GM18907 (cell line): ENCODE measurements at regions not wholly inside any gene's neighbourhood (a gene's known extent, or its start where the extent isn't known, plus 50 kb on each side); places are given as distances from the start of the nearest gene placed in this dataset.
"Not testable (repeated sequence)": the region's sequence is repeated elsewhere in the genome, so short reads cannot be mapped to it uniquely, and the experiment has no call there.

ENCODE experiments used
- ATAC-seq: cut with Tn5 transposase; IDR thresholded peaks from one replicate; pipeline ENCODE4 v1.9.1; 2021; ENCODE audit warnings: mild to moderate bottlenecking, moderate library complexity; ENCODE audit not compliant: unreplicated experiment

GRCh38 chr13:87153371-87153770 is 517.8 kb upstream of the SLITRK5 start:
- ATAC-seq = no peak

- ATAC-seq = no peak
These were observed 504.8 kb upstream of the SLITRK5 start for GRCh38 chr13:87166348-87166747.

GRCh38 chr13:87168390-87168789 is 502.8 kb upstream of the SLITRK5 start:
- ATAC-seq = no peak

GRCh38 chr13:87169337-87169736 is 501.8 kb upstream of the SLITRK5 start:
- ATAC-seq = no peak

- ATAC-seq = no peak
These were observed 498.9 kb upstream of the SLITRK5 start for GRCh38 chr13:87172166-87172835.

GRCh38 chr13:87185138-87185537 is 486.0 kb upstream of the SLITRK5 start:
- ATAC-seq = not testable (repeated sequence)

- not testable (repeated sequence) for ATAC-seq
These were observed 484.5 kb upstream of the SLITRK5 start for GRCh38 chr13:87186647-87187046.

GRCh38 chr13:87191485-87191884 is 479.7 kb upstream of the SLITRK5 start:
- not testable (repeated sequence) for ATAC-seq

GRCh38 chr13:87198371-87198770 is 472.8 kb upstream of the SLITRK5 start:
- no peak for ATAC-seq

- ATAC-seq = no peak
These were observed 464.5 kb upstream of the SLITRK5 start for GRCh38 chr13:87206708-87207107.

GRCh38 chr13:87207280-87208003 is 463.7 kb upstream of the SLITRK5 start:
- ATAC-seq = no peak

- no peak for ATAC-seq
These were observed 462.5 kb upstream of the SLITRK5 start for GRCh38 chr13:87208636-87209035.

GRCh38 chr13:87234981-87235380 is 436.2 kb upstream of the SLITRK5 start:
- no peak for ATAC-seq

- no peak for ATAC-seq
These were observed 435.6 kb upstream of the SLITRK5 start for GRCh38 chr13:87235621-87236020.

- no peak for ATAC-seq
These were observed 426.8 kb upstream of the SLITRK5 start for GRCh38 chr13:87244256-87244890.

- not testable (repeated sequence) for ATAC-seq
These were observed 421.3 kb upstream of the SLITRK5 start for GRCh38 chr13:87249847-87250246.

- no peak for ATAC-seq
These were observed 415.8 kb upstream of the SLITRK5 start for GRCh38 chr13:87255394-87255793.

- ATAC-seq = no peak
These were observed 411.6 kb upstream of the SLITRK5 start for GRCh38 chr13:87259479-87260083.

- no peak for ATAC-seq
These were observed 396.9 kb upstream of the SLITRK5 start for GRCh38 chr13:87274209-87274819.

- ATAC-seq = no peak
These were observed 391.0 kb upstream of the SLITRK5 start for GRCh38 chr13:87280139-87280538.

- no peak for ATAC-seq
These were observed 383.4 kb upstream of the SLITRK5 start for GRCh38 chr13:87287721-87288120.
